H7 (cell line): ENCODE measurements at regions not wholly inside any gene's neighbourhood (a gene's known extent, or its start where the extent isn't known, plus 50 kb on each side); places are given as distances from the start of the nearest gene placed in this dataset.
"Not testable (repeated sequence)": the region's sequence is repeated elsewhere in the genome, so short reads cannot be mapped to it uniquely, and the experiment has no call there.

ENCODE experiments used
- DNase-seq: peaks from one replicate; pipeline ENCODE4 v3.0.0; 2012
- H3K27me3 ChIP-seq: 2 replicates; pipeline ENCODE4 v1.6.0; 2011; ENCODE audit warnings: mild to moderate bottlenecking, low read length; ENCODE audit not compliant: control insufficient read depth, insufficient read depth
- H3K36me3 ChIP-seq: replicated peaks from 2 replicates; pipeline ENCODE4 v1.5.1; 2011; ENCODE audit warnings: low read length; ENCODE audit not compliant: control insufficient read depth, insufficient read depth
- H3K4me3 ChIP-seq: 2 replicates; pipeline ENCODE4 v1.5.1; 2011; ENCODE audit warnings: low read depth, mild to moderate bottlenecking, control low read depth, low read length, moderate library complexity; ENCODE audit not compliant: insufficient read depth

DNA sequence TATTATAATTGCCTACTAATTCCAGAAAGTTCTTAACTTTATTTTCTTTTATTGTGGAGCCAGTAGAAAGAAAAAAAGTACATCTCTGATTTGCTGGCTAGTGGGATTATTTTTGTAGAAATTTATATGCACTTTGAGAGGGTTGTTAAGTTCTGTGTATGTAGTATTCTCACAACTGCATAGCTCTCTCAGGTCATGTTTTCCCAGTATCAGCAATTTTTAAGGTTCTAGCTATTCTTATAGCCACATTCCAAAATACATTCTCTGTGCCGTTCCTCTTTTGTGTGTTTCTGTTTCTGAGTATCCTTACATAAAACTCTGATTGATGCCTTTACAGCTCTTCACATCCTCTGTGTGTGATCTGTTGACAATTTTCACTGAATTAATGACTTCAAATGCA, 199.3 kb upstream of the KYNU start:
- Histone ChIP-seq H3K4me3 (no peak overlapping the region), H3K27me3 (no peaks in the 10 kb centered on the region), H3K36me3 (no peaks in the 10 kb centered on the region)
- DNase-seq: no peak

DNA sequence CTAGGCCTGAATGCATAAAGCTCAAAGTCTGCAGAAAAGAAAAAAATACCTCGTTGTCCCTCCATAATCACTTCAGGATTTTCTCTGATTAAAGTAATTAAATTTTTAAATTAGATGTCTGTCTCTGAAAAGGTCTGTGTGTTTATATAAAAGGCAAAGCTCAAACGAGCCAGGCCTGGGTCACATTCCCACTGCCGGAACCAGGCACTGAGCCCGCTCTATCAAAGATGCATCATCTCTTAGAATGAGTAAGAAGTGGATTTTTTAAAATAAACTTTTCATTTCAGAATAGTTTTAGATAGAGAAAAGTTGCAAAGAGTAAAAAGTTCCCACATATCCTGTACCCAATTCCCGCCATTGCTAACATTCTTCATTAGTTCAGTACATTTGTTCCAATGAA, 202.1 kb upstream of the KYNU start:
- H3K36me3 ChIP-seq: no peaks in the 10 kb centered on the region
- H3K4me3 ChIP-seq: no peak overlapping the region
- DNase-seq: no peak

DNA sequence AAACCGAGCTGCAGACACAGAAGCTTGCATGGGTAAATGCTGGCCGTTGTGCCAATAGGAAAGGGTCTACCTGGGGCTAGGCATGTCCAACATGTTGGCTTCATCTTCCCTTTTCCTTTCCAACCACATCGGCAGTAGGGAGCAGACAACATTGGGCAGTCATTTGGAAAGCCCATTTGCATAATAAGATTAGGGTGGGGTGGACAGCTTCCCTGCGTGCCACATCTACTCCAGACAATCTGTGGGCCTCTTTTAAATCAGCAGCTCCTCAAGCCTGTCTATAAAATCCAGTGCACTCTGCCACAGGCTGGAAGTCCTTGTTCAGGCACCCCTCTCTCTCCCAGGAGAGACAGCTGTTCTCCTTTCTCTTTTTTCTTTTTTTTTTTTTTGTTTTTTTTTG, 203.6 kb upstream of the KYNU start:
- no peak for DNase-seq
- H3K36me3 ChIP-seq: no peaks in the 10 kb centered on the region
- no peak overlapping the region for H3K4me3 ChIP-seq
- H3K27me3 ChIP-seq: no peaks in the 10 kb centered on the region

More for the DNA sequence above, 202.1 kb upstream of the KYNU start:
- H3K27me3 ChIP-seq: no peaks in the 10 kb centered on the region

DNA sequence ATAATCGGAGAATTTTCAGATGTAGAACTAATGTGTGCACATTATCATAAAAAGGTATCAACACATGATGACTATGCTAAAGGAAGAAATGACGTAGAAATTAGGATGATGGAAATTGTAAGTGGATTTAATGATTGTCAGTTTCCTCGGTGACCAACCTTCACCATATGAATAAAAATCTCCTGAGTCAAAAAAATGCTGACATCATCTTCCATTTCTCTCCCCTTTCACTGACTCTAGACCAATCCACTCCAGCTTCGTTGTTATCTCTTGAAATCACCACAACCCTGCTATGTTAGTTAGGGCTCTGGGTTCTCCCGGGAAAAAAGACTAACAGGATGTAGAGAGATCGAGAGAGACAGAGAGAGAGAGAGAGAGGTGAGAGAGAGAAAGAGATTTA, 204.8 kb upstream of the KYNU start:
- H3K4me3 ChIP-seq: no peak overlapping the region
- H3K27me3 ChIP-seq: no peaks in the 10 kb centered on the region
- DNase-seq: no peak
- no peaks in the 10 kb centered on the region for H3K36me3 ChIP-seq

DNA sequence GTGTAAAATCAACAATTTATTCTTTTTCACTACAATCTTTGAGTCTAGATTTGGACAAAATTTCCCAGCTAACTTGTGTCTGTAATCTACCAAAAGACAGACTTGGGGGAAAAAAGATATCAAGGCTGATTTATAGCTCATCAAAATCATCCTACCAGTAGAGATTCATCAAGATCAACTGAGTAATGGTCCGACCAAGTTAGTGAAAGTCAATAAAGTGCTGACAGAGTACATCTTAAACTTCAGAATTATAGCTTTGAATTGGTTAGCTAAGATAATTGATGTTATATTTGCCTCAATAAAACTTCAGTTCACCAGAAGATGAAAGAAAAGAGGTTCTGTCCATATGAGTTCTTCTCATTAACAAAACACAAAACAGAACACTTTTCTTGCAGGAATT, 207.1 kb upstream of the KYNU start:
- no peak for DNase-seq
- no peaks in the 10 kb centered on the region for H3K36me3 ChIP-seq
- H3K4me3 ChIP-seq: no peak overlapping the region
- H3K27me3 ChIP-seq: no peaks in the 10 kb centered on the region

DNA sequence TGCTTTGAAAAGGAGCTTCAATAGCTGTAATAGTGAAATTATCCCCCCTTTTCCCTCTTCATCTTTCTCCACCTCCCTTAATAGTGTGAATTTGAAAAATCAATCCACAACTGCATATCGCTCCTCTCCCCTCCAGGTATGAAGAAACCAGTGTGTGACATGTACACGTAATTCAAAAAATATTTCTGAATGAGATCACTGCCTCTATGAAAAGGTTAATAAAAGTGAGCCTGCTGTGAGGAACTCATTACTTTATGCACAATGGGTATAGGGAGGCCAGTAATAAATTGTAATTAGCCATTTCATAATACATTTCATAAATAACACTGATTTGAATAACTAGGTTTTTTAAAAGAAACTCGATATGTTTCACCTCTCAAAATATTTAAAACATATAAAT, 209.0 kb upstream of the KYNU start:
- H3K27me3 ChIP-seq: no peaks in the 10 kb centered on the region
- no peaks in the 10 kb centered on the region for H3K36me3 ChIP-seq
- DNase-seq: no peak
- no peak overlapping the region for H3K4me3 ChIP-seq

DNA sequence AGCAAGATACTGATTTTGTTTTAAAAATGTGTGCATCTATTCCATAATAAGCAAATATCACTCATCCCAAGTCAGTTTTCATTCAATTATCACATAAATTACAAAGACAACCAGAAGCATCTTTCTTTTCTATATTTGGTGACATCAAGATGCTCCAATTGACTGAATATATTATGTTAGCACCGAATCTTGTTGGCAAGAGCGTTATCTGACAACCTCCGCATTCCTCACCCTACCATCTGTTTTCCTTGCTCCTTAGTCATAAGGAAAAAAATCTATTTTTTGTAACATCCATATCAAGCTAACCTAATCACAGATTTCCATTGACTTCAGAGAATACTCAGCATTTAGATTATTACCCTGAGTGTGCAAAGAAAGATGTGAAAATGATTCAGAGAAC, 212.2 kb upstream of the KYNU start:
- no peak for DNase-seq
- Histone ChIP-seq H3K4me3 (no peak overlapping the region), H3K36me3 (no peaks in the 10 kb centered on the region), H3K27me3 (no peaks in the 10 kb centered on the region)

DNA sequence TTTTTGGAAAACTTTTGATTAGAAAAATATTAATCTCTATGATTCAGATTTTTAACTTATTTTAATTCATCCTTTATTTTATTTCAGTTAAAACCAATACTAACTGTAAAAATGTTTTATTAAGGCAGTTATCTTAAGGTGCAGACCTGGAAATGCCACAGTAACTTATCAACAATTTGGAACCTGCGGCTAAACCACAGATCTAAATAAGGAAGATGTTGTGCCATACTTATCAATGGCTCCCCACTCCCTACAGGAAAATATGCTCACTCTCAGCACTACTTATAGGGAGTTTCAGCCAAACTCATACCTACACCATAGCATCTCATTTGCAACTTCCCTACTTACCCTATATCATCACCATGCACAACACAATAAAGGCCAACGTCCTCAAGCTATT, 226.9 kb upstream of the KYNU start:
- DNase-seq: no peak
- Histone ChIP-seq H3K36me3 (no peaks in the 10 kb centered on the region), H3K27me3 (no peaks in the 10 kb centered on the region), H3K4me3 (no peak overlapping the region)

DNA sequence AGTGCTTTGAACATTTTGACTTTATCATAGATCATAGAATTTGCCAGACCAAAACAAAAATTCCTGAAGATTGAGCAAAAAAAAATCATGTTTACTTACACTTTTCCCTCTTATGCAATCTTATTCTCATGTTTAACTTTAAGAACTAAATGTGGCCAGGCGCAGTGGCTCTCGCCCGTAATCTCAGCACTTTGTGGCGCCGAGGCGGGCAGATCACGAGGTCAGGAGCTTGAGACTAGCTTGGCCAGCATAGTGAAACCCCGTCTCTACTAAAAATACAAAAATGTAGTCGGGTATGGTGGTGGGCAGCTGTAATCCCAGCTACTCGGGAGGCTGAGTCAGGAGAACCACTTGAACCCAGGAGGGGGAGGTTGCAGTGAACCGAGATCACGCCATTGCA, 227.9 kb upstream of the KYNU start:
- no peaks in the 10 kb centered on the region for H3K36me3 ChIP-seq
- DNase-seq: no peak
- H3K27me3 ChIP-seq: no peaks in the 10 kb centered on the region
- H3K4me3 ChIP-seq: no peak overlapping the region

DNA sequence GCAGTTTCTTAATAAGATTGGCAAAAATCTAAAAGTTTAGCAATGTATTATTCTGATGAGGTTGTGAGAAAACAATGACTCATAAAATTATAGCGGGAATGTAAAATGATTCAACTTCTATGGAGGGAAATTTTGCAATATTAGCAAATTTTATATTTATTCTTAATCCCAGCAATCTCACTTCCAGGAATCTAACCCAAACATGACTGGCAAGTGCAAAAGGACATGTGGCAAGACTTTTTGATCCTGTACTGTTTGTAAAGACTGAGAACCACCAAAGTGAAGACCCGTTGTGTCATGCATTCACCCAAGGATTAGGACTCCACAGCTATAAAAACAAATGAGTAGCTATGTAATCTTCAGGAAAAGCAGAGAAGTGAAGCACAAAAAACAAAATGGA, 234.8 kb upstream of the KYNU start:
- no peaks in the 10 kb centered on the region for H3K36me3 ChIP-seq
- H3K4me3 ChIP-seq: no peak overlapping the region
- DNase-seq: no peak
- H3K27me3 ChIP-seq: no peaks in the 10 kb centered on the region

DNA sequence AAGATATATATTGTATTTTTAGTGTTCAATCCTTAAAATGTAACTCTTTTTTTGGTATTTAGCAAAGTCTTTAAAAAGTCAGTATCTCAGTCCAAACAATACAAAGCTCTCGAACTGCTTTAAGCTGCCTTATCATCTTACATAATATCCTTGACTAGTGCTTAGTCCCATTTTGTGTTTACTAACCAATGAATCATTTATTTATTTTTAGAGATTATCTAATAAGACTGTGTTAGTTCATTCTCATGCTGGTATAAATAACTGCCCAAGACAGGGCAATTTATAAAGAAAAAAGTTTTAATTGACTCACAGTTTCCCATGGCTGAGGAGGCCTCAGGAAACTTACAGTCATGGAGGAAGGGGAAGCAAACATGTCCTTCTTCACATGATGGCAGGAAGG, 248.3 kb upstream of the KYNU start:
- Histone ChIP-seq H3K36me3 (no peaks in the 10 kb centered on the region), H3K27me3 (no peaks in the 10 kb centered on the region), H3K4me3 (no peak overlapping the region)
- DNase-seq: no peak

DNA sequence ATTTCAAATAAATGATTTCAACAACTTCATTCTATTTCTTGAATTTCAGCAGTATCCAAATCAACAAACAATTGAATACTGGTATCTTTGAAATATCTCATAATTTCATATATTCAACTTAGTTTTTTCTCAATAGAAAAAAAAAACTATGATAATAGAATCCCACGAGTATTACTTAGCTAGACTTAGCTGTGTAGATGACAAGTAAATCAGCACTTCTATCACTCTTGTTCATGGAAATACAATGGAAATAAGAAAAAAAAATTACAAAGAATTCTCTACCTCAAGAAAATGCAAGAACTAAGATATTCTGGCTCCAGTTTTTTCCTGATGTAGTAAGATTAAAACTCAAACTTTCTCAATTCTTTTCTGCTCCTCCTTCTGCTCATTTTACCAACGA, 256.2 kb upstream of the KYNU start:
- H3K27me3 ChIP-seq: no peaks in the 10 kb centered on the region
- DNase-seq: no peak
- no peak overlapping the region for H3K4me3 ChIP-seq
- H3K36me3 ChIP-seq: no peaks in the 10 kb centered on the region

DNA sequence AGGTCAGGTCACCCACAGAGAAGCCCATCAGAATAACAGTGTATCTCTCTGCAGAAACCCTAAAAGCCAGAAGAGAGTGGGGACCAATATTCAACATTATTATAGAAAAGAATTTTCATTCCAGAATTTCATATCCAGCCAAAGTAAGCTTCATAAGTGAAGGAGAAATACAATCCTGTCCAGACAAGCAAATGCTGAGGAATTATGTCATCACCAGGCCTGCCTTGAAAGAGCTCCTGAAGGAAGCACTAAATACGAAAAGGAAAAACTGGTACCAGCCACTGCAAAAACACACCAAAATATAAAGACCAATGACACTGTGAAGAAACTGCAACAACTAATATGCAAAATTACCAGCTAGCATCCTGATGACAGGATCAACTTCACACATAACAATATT, 260.0 kb upstream of the KYNU start:
- Histone ChIP-seq H3K27me3 (no peaks in the 10 kb centered on the region), H3K36me3 (no peaks in the 10 kb centered on the region), H3K4me3 (no peak overlapping the region)
- no peak for DNase-seq

DNA sequence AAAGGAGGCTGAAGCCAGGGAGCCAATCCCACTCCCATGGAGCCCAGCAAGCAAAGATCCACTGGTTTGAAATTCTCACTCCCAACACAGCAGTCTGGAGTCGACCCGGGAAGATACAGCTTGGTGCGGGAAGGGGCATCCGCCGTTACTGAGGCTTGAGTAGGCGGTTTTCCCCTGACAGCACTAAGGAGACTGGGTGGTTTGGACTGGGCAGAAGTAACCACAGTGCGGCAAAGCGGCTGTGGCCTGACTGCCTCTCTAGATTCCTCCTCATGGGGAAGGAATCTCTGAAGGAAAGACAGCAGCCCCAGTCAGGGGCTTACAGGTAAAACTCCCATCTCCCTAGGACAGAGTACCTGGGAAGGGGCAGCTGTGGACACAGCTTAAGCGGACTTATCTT, 261.6 kb upstream of the KYNU start:
- H3K4me3 ChIP-seq: no peak overlapping the region

DNA sequence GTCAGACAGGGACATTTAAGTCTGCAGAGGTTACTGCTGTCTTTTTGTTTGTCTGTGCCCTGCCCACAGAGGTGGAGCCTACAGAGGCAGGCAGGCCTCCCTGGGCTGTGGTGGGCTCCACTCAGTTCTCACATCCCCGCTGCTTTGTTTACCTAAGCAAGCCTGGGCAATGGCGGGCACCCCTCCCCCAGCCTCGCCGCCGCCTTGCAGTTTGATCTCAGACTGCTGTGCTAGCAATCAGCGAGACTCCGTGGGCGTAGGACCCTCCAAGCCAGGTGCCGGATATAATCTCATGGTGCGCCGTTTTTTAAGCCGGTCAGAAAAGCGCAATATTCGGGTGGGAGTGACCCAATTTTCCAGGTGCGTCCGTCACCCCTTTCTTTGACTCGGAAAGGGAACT, 264.3 kb upstream of the KYNU start:
- H3K36me3 ChIP-seq, H3K27me3 ChIP-seq, H3K4me3 ChIP-seq, DNase-seq: not testable (repeated sequence)

More for the DNA sequence above, 261.6 kb upstream of the KYNU start:
- no peak for DNase-seq
- Histone ChIP-seq H3K27me3 (no peaks in the 10 kb centered on the region), H3K36me3 (no peaks in the 10 kb centered on the region)

DNA sequence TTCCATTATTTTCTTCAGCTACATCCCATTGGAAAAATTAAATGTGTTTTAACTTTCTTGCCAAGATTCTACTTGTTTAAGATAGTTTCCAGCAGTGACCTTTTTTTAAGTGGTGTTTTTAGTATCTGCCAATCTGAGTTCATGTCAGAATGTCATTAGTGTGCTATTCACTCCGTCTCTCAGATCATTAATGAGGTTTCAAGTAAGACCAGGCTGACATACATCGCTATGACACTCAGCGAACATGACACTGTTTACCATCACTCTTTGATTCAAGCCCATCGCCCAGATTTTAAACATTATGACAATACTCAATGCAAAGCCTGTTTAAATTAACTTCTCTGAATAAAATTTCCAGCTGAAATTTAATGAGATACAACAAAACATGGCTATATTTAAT, 272.0 kb upstream of the KYNU start:
- Histone ChIP-seq H3K27me3 (no peaks in the 10 kb centered on the region), H3K4me3 (no peak overlapping the region), H3K36me3 (no peaks in the 10 kb centered on the region)
- DNase-seq: no peak
